ENCODE measurements at regions not wholly inside any gene's neighbourhood (a gene's known extent, or its start where the extent isn't known, plus 50 kb on each side); places are given as distances from the start of the nearest gene placed in this dataset.

DNA sequence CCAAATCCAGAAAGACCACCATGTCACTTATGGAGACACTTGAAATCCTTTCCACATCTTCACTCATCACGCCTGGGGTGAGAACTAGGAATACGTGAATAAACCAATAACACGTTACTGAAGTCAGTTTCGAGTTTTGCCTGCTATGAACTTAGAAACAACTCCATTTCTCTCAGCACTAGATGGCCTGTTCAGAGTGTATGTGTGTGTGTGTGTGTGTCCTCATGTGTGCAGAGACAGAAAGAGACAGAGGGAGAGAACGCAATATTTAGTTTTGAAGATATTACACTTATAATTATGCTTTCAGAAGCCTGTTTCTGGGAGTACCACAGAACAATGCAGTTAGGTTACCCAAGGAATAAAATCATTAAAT lies 81.2 kb upstream of the CCN6 start:
- peaks cover 6 to 10% of the 10 kb centered on the region in 2 experiments for H3K4me1 Mint-ChIP-seq
- no peaks in the 10 kb centered on the region for H3K4me1 ChIP-seq (ENCODE audit: insufficient read depth, low read length)
- H3K79me1 ChIP-seq (ENCODE audit: insufficient read depth, low read depth, low read length, poor library complexity, severe bottlenecking) = no peaks in the 10 kb centered on the region
- H3K36me3 Mint-ChIP-seq (ENCODE audit: insufficient read depth in 1 of 3, low read depth in 3 of 3) = no peaks in the 10 kb centered on the region
- no peak overlapping the region for H3K14ac ChIP-seq (ENCODE audit: insufficient read depth, low read length)
- H2BK5ac ChIP-seq (ENCODE audit: insufficient read length, low read length) = no peak overlapping the region
- H2BK120ac ChIP-seq (ENCODE audit: low read depth, low read length, poor library complexity, severe bottlenecking) = no peak overlapping the region
- H3K79me2 ChIP-seq (ENCODE audit: insufficient read depth, low read length) = no peaks in the 10 kb centered on the region
- TF ChIP-seq CTCF (conservative IDR thresholded peaks at IDR 0.05) = no peak
- H2BK20ac ChIP-seq (ENCODE audit: low read depth, low read length, poor library complexity, severe bottlenecking) = no peak overlapping the region
- H3K9me3 Mint-ChIP-seq = no peaks in the 10 kb centered on the region
- H3K27me3 ChIP-seq (ENCODE audit: insufficient read depth, low read length) = no peaks in the 10 kb centered on the region
- H3K18ac ChIP-seq (ENCODE audit: insufficient read length, low read depth, low read length) = no peak overlapping the region
- no peak overlapping the region for H3K27ac ChIP-seq (ENCODE audit: insufficient read length, low read depth, low read length)
- H2BK12ac ChIP-seq (ENCODE audit: insufficient read length, low read depth, low read length) = no peak overlapping the region
- H3K27me3 Mint-ChIP-seq (ENCODE audit: low read depth) = peaks cover 3% of the 10 kb centered on the region
- H3K27ac Mint-ChIP-seq = no peak overlapping the region
- WGBS (ENCODE audit: extremely low coverage, insufficient read length, low lambda C conversion rate) = no CpG with 5 or more reads among the region's 5 CpGs
- no peak overlapping the region for H3T11ph ChIP-seq (ENCODE audit: low read length)
- no peak overlapping the region for H3K4ac ChIP-seq (ENCODE audit: low read depth, low read length)
- no peak overlapping the region for H4K8ac ChIP-seq (replicated peaks; ENCODE audit: insufficient read length, low read depth, low read length)
- no peak for DNase-seq
- no peak overlapping the region for H3K9ac ChIP-seq (ENCODE audit: extremely low read depth, insufficient read length, low read length)
- H3K23ac ChIP-seq (ENCODE audit: insufficient read length, low read depth, low read length) = no peak overlapping the region
- no peak overlapping the region for H2AK5ac ChIP-seq (ENCODE audit: insufficient read length, low read length)
- no peak overlapping the region for H3K56ac ChIP-seq (ENCODE audit: insufficient read length, low read depth, low read length)
- no peak overlapping the region for H2BK15ac ChIP-seq (ENCODE audit: low read depth, low read length)
- H4K5ac ChIP-seq (ENCODE audit: insufficient read length, low read depth, low read length) = no peak overlapping the region
- H3K4me3 Mint-ChIP-seq = no peak overlapping the region
- H3K9me3 ChIP-seq (ENCODE audit: control insufficient read depth, low read depth, low read length) = no peaks in the 10 kb centered on the region
- no peak overlapping the region for H4K91ac ChIP-seq (ENCODE audit: insufficient read length, low read depth, low read length)
- H3K23me2 ChIP-seq (ENCODE audit: insufficient read length, low read depth, low read length, poor library complexity, severe bottlenecking) = no peaks in the 10 kb centered on the region
- no peaks in the 10 kb centered on the region for H4K20me1 ChIP-seq (ENCODE audit: control insufficient read depth, insufficient read depth, insufficient read length)
- H2AFZ ChIP-seq (ENCODE audit: low read length) = no peak overlapping the region
- no peak overlapping the region for H3K4me2 ChIP-seq (ENCODE audit: insufficient read depth, insufficient read length, low read length)

Measured in H9 (cell line).